HG03045 (cell line): ENCODE measurements at regions not wholly inside any gene's neighbourhood (a gene's known extent, or its start where the extent isn't known, plus 50 kb on each side); places are given as distances from the start of the nearest gene placed in this dataset.

ENCODE experiments used
- ATAC-seq: cut with Tn5 transposase; IDR thresholded peaks from one replicate; pipeline ENCODE4 v1.9.1; 2021; ENCODE audit warnings: mild to moderate bottlenecking, moderate library complexity; ENCODE audit not compliant: unreplicated experiment

DNA sequence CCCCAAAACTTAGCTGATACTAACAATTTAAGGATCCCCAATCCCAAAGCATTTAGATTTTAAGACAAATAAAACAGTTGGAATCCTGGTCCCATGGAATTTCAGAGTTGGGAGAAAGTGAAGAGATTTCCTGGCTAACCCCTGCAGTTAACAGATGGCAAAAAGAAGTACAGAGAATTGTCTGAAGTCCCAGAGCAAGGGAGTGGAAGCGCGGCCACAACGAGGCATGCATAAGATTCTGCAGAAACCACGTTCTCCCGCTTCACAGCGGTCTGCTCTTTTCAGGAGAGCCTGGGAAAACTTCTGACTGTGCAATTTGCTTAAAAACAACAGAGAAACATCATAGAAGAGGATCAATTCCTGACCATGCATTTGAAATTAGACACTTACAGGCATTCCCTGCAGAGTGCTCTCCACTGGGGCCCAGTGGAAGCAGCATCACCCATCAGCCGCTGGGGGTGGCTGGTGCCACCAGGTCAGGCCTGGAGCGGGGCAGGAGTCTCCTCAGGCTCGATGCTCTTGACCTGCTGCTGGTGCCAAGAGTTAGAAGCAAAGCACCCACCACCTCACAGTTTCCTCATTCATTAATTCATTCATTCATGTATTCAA, 226.7 kb upstream of the POU3F1 start:
- no peak for ATAC-seq

DNA sequence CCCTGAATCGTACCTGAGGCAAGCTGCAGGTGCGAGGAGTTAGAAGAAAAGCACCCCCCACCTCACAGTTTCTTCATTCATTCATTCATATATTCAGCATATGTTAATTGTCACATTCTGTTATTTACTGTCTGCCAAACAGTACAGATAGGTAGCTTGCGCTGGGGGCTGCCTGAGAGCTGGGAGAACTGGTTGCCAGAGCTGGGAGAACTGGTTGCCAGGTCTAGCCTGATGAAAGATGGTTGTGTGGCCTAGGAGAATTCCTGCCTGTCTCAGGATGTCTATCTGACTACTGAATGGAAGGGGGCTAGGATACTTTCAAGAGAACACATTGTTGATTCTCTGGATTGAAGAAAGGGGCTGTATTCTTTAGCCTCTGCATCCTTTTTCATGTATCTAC, 225.9 kb upstream of the POU3F1 start:
- ATAC-seq, result no peak

DNA sequence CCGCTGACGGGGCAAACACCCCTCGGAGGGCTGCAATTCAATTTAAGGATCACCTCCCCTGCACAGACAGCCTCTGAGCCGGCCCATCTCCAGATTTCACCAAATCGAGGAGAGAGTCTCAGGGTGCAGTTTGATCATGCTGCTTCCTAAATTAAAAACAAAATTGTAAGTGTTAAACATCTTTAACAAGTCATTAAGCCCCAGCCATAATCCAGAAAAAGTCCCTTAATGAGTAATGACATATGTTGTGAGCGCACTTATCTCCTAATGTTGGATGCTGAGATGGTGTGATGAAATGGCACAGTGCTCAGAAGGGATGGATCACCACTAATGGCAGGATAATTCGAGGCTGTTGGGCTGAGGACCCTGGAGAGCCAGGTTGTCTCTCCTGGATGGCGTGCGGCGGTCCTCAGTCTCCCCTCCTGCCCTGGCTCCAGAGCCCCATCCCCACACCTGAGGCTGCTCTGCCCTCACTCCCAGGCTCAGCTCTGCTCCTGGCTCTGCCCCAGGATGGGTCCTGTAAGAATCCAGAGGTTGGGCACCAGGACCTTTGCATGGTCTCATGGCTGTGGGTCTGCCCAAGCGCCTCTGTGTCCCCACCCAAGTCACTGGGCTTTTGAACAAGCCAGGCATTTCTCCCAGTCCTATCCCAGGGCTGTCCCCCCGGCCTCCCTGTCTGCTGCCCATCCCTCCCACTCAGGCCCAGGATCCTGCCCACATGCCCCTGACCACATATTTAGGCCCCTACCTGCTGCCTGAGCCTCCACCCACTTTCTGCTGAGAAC, 224.4 kb upstream of the POU3F1 start:
- no peak for ATAC-seq

- ATAC-seq, result no peak
Observed at GRCh38 chr1:38269923-38270848, 223.6 kb upstream of the POU3F1 start.

DNA sequence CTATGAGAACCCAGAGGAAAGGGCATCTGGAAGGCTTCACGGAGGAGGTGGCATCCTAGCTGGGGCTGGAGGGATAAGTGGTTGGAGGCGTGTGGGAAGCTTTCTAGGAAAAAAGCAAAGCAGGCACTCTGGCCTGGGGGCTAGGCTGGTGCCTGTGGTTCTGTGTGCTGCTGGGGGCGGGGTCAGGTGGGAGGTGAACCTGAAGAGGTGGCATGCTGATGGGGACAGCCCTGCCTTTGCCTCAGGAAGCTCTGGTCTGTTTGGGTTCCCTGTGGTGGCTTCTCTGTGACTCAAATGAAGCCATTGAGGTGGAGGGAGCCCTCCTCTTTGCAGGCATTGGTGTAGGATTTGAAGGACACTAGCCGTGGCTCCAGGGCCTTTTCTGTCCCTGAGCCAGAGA, 221.6 kb upstream of the POU3F1 start:
- no peak for ATAC-seq

DNA sequence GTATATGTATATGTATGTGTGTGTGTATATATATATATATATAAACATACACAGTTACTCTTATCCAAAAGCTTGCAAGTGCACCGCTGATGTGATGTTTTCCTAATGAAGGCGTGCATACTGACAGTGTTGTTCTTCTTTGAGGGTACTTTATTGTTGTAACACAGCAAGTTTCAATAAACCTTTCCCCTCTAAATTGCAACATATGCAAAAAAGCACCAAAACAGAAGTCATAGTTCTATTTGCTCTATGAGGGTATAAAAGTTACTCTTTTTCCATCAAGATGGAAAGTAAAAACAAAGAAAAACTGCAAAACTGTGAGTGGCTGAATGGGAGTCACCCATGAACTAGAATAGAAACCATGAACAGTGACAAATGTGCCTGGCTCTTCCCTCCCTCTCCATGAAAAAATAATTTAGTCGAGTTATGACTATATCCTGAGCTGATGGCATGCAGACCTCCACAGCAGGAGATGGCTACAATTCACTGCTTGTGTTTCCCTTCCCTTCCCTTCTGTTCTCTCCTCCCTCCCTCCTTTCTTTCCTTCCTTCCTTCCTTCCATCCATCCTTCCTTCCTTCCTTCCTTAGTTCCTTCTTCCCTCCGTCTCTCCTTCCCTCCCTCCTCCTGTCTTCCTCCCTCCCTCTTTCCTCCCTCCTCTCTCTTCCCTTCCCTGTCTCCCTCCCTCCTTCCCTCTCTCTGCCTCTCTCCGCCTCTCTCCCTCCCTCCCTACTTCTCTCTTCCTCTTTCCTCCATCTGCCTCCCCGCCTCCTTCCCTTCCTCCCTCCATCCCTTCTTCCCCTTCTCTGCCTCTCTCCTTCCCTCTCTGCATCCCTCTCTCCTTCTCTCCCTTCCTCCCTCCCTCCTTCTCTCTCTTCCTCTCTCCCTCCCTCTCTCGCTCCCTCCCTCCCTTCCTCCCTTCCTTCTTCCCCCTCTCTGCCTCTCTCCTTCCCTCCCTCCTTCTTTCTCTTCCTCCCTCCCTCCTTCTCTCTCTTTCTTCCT, 220.7 kb upstream of the POU3F1 start:
- no peak for ATAC-seq

- ATAC-seq, result no peak
Observed at GRCh38 chr1:38266197-38266520, 219.6 kb upstream of the POU3F1 start.

DNA sequence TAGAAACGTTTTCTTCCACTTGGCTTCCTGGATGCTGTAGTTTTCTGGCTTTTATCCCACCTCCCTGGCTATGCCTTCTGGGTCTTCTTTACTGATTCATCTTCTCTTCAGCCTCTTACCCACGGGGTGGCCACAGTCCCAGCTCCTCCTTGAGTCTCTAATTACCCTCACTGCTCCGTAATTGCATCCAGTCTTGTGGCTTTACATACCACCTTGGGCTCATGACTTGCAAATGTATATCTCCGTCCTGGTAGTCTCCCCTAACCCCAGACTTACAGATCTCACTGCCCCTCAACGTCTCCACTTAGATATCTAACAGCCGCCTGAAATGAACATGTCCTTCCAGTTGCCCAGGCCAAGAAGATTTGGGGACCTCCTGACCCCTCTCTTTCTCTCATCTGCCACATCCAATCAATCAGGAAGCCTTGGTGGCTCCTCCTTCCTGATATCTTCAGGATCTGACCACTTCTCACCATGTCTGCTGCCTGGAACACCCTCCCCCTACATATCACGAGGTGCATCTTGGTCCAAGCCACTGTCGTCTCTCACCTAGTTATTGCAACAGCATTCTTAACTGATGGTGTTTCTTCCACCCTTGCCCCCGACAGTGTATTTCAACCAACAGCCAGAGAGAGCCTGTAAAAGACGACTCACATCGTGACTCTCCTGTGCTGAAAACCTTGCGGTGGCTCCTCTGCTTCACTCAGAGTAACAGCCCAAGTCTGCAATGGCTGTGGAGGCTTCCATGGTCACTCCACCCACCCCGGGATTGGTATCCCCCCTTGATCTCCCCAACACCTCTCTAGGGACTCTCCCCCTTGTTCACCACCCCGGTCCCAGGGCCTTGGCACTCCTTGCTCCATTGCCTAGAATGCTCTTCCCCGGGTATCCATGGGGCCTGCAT, 219.0 kb upstream of the POU3F1 start:
- ATAC-seq, result no peak

- ATAC-seq, result no peak
Observed at GRCh38 chr1:38263438-38263837, 216.8 kb upstream of the POU3F1 start.

- ATAC-seq, result no peak
Observed at GRCh38 chr1:38261574-38261973, 215.0 kb upstream of the POU3F1 start.

GRCh38 chr1:38258085-38258627, 211.6 kb upstream of the POU3F1 start:
- ATAC-seq, result no peak

DNA sequence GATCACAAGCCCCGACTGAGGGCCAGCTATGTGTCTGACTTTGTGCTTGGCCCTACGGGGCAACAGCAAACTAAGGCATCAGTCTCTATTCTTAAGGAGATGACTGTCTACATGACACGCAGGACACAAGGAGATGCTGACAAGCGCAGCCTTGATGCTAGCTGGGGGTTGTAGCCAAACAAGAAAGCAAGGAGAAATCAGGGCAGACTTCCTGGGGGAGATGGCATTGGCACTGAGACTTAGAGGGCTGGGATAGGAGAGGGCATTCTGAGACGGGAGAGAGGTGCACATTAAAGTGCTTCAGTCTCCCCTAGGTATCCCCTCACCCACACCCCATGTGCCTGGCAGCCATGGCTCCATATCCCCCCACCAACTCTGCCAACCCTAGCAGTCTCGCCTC, 210.8 kb upstream of the POU3F1 start:
- ATAC-seq, result no peak

DNA sequence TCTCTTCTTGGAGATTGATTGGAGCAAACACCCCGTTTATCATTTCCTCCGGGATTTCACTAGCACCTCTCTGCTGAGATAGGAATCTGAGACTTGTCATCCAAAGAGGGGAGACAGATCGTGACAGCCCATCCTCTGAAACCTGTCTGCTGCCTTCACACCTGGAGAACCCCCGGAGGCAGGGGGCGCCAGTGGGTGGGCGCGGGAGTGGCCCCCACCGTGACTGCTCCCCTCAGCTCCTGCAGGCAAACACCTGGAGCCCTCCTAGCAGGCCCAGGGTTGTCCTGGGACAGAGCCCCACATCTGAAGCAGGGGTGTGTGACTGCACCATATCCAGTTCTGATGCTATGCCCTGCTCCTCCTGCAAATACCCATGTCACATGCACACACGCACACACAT, 209.5 kb upstream of the POU3F1 start:
- ATAC-seq, result no peak

- no peak for ATAC-seq
Observed at GRCh38 chr1:38253314-38253713, 206.7 kb upstream of the POU3F1 start.

GRCh38 chr1:38250356-38250755, 203.8 kb upstream of the POU3F1 start:
- no peak for ATAC-seq

- no peak for ATAC-seq
Observed at GRCh38 chr1:38249001-38249400, 202.4 kb upstream of the POU3F1 start.

GRCh38 chr1:38246955-38247952, 200.7 kb upstream of the POU3F1 start:
- ATAC-seq, result no peak

GRCh38 chr1:38244218-38244845, 197.7 kb upstream of the POU3F1 start:
- no peak for ATAC-seq
